HL-60 (cell line): ENCODE measurements at regions not wholly inside any gene's neighbourhood (a gene's known extent, or its start where the extent isn't known, plus 50 kb on each side); places are given as distances from the start of the nearest gene placed in this dataset.

Experiments
- DNase-seq, 2 experiments: peaks; one replicate each; pipeline ENCODE4 v3.0.0-alpha.2; 2010 to 2020; ENCODE audit warnings: low read depth in 1 of 2, low spot score in 1 of 2
- H3K27ac ChIP-seq: fragments of 250-450 bp; sonication (Bioruptor Pico); replicated peaks from 2 replicates; pipeline ENCODE4 v1.5.1; 2020; ENCODE audit warnings: mild to moderate bottlenecking, moderate library complexity
- H3K27me3 ChIP-seq: fragments of 250-450 bp; sonication (Bioruptor Pico); 2 replicates; pipeline ENCODE4 v1.5.1; 2021; ENCODE audit warnings: mild to moderate bottlenecking, moderate library complexity; ENCODE audit not compliant: insufficient read depth, poor library complexity, severe bottlenecking
- H3K4me3 ChIP-seq: replicated peaks from 2 replicates; pipeline ENCODE4 v1.5.1; 2011; ENCODE audit warnings: mild to moderate bottlenecking, control low read depth, low read length; ENCODE audit not compliant: insufficient read depth
- CTCF ChIP-seq: IDR thresholded peaks from one replicate; pipeline ENCODE4 v1.5.1; 2011; ENCODE audit warnings: low read length, control low read depth, inconsistent platforms; ENCODE audit not compliant: insufficient read depth
- GABPA ChIP-seq: IDR thresholded peaks from 2 replicates; pipeline ENCODE4 v1.6.1; 2012; ENCODE audit warnings: low read depth
- POLR2AphosphoS5 ChIP-seq: IDR thresholded peaks from 2 replicates; pipeline ENCODE4 v1.6.1; 2012; ENCODE audit warnings: low read depth
- SPI1 ChIP-seq: IDR thresholded peaks from 2 replicates; pipeline ENCODE4 v1.6.1; 2012; ENCODE audit warnings: low read depth, mild to moderate bottlenecking, borderline replicate concordance
- TF ChIP-seq, protein P1 (sequence below): IDR thresholded peaks from 2 replicates; pipeline ENCODE4 v1.6.1; 2012; ENCODE audit warnings: low read depth; ENCODE audit not compliant: insufficient replicate concordance

- H3K27ac ChIP-seq: no peak overlapping the region
- H3K27me3 ChIP-seq: no peaks in the 10 kb centered on the region
- DNase-seq: no peak
- H3K4me3 ChIP-seq: no peak overlapping the region
- TF ChIP-seq SPI1: no peak
- TF ChIP-seq, protein P1, sequence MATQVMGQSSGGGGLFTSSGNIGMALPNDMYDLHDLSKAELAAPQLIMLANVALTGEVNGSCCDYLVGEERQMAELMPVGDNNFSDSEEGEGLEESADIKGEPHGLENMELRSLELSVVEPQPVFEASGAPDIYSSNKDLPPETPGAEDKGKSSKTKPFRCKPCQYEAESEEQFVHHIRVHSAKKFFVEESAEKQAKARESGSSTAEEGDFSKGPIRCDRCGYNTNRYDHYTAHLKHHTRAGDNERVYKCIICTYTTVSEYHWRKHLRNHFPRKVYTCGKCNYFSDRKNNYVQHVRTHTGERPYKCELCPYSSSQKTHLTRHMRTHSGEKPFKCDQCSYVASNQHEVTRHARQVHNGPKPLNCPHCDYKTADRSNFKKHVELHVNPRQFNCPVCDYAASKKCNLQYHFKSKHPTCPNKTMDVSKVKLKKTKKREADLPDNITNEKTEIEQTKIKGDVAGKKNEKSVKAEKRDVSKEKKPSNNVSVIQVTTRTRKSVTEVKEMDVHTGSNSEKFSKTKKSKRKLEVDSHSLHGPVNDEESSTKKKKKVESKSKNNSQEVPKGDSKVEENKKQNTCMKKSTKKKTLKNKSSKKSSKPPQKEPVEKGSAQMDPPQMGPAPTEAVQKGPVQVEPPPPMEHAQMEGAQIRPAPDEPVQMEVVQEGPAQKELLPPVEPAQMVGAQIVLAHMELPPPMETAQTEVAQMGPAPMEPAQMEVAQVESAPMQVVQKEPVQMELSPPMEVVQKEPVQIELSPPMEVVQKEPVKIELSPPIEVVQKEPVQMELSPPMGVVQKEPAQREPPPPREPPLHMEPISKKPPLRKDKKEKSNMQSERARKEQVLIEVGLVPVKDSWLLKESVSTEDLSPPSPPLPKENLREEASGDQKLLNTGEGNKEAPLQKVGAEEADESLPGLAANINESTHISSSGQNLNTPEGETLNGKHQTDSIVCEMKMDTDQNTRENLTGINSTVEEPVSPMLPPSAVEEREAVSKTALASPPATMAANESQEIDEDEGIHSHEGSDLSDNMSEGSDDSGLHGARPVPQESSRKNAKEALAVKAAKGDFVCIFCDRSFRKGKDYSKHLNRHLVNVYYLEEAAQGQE: no peak
- TF ChIP-seq CTCF: no peak
- no peak for TF ChIP-seq GABPA
- TF ChIP-seq POLR2AphosphoS5: no peak
Observed at GRCh38 chr5:167242701-167243100, 1048.7 kb upstream of the WWC1 start.

- no peak for DNase-seq
- no peak overlapping the region for H3K4me3 ChIP-seq
- no peak for TF ChIP-seq POLR2AphosphoS5
- no peak overlapping the region for H3K27ac ChIP-seq
- no peaks in the 10 kb centered on the region for H3K27me3 ChIP-seq
Observed at GRCh38 chr5:167243463-167243862, 1048.0 kb upstream of the WWC1 start.

DNA sequence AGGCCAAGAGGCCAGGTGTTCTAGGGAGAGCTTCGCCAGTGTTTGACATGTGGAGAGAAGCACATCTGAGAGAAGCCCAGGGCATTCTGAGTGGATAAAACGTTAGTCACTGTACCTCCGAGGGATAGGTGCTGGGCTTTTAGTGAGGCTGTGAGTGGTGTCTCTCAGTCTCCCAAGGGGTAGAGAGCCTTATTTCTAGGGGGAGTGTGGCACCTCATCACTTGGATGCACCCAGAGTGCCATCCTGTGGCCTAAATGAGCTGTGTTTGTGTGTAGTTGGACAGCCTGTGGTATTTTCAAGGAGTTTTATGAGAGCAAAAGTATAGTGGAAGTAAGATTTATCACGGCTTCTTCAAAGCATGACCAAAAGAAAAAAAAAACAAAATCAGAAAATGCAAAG lies 1046.9 kb upstream of the WWC1 start:
- Histone ChIP-seq H3K27ac (no peak overlapping the region), H3K27me3 (no peaks in the 10 kb centered on the region), H3K4me3 (no peak overlapping the region)
- TF ChIP-seq, protein P1: no peak
- TF ChIP-seq SPI1 (no peak), GABPA (no peak), CTCF (no peak), POLR2AphosphoS5 (no peak)
- DNase-seq: no peak

GRCh38 chr5:167245868-167246267 lies 1045.6 kb upstream of the WWC1 start:
- no peak for TF ChIP-seq SPI1
- TF ChIP-seq GABPA: no peak
- TF ChIP-seq POLR2AphosphoS5: no peak
- TF ChIP-seq, protein P1: no peak
- TF ChIP-seq CTCF: no peak
- Histone ChIP-seq H3K4me3 (no peak overlapping the region), H3K27ac (no peak overlapping the region), H3K27me3 (no peaks in the 10 kb centered on the region)
- no peak for DNase-seq
